ENCODE measurements at regions not wholly inside any gene's neighbourhood (a gene's known extent, or its start where the extent isn't known, plus 50 kb on each side); places are given as distances from the start of the nearest gene placed in this dataset.

DNA sequence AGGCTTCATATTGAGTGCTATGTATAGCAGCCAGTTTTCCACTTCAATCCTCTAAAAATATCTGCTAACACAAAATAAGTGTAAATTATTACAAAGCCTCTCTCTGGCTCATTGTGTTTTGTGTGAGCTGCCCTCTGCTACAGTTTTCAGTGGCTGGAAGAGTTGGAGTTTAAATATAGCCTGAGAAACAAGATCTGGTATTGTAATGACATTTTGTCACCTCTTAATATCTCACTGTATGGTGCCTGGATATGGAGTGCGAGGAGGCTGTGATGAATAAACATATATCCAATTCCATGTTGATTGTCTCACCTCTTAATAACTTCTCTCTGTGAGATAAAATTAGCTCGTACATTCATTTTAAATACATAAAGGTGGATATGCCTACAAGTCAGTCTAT is 269.7 kb downstream of the FLRT2 start:
- Histone ChIP-seq H3K9me3 (replicated peaks; ENCODE audit: control insufficient read depth, insufficient read depth, low read length) (no peaks in the 10 kb centered on the region), H2AFZ (ENCODE audit: control insufficient read depth, low read depth, low read length) (no peak overlapping the region), H4K20me1 (ENCODE audit: control insufficient read depth, insufficient read depth) (no peaks in the 10 kb centered on the region), H3K4me1 (ENCODE audit: control insufficient read depth, insufficient read depth, low read length) (no peaks in the 10 kb centered on the region), H3K4me3 (no peak overlapping the region), H3K36me3 (ENCODE audit: control insufficient read depth in 2 of 2, insufficient read depth in 2 of 2, low read length in 1 of 2) (no peaks in the 10 kb centered on the region), H3K9ac (ENCODE audit: control insufficient read depth, insufficient read depth, low read length) (no peak overlapping the region), H3K27me3 (replicated peaks in 1 of 2; ENCODE audit: control insufficient read depth in 2 of 2, insufficient read depth in 2 of 2, low read length in 1 of 2) (no peaks in the 10 kb centered on the region), H3K79me2 (ENCODE audit: control insufficient read depth, insufficient read depth, low read length) (no peaks in the 10 kb centered on the region), H3K27ac (ENCODE audit: control insufficient read depth, insufficient read depth) (no peak overlapping the region), H3K4me2 (ENCODE audit: control insufficient read depth, insufficient read depth) (no peak overlapping the region)
- in situ Hi-C loops (cut with MboI) (no loop called here), intact Hi-C loops (cut with micrococcal nuclease; ENCODE audit: unreplicated experiment) (no loop called here)
- POLR2A ChIA-PET: no interaction called here
- FAIRE-seq (no peak), DNase-seq (ENCODE audit: low read depth, low spot score) (no peak), ATAC-seq (no peak)
- TF ChIP-seq, protein P1, sequence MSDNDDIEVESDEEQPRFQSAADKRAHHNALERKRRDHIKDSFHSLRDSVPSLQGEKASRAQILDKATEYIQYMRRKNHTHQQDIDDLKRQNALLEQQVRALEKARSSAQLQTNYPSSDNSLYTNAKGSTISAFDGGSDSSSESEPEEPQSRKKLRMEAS (IDR thresholded peaks at IDR 0.05; ENCODE audit: low read depth, low read length): no peak
- TF ChIP-seq, protein P2, sequence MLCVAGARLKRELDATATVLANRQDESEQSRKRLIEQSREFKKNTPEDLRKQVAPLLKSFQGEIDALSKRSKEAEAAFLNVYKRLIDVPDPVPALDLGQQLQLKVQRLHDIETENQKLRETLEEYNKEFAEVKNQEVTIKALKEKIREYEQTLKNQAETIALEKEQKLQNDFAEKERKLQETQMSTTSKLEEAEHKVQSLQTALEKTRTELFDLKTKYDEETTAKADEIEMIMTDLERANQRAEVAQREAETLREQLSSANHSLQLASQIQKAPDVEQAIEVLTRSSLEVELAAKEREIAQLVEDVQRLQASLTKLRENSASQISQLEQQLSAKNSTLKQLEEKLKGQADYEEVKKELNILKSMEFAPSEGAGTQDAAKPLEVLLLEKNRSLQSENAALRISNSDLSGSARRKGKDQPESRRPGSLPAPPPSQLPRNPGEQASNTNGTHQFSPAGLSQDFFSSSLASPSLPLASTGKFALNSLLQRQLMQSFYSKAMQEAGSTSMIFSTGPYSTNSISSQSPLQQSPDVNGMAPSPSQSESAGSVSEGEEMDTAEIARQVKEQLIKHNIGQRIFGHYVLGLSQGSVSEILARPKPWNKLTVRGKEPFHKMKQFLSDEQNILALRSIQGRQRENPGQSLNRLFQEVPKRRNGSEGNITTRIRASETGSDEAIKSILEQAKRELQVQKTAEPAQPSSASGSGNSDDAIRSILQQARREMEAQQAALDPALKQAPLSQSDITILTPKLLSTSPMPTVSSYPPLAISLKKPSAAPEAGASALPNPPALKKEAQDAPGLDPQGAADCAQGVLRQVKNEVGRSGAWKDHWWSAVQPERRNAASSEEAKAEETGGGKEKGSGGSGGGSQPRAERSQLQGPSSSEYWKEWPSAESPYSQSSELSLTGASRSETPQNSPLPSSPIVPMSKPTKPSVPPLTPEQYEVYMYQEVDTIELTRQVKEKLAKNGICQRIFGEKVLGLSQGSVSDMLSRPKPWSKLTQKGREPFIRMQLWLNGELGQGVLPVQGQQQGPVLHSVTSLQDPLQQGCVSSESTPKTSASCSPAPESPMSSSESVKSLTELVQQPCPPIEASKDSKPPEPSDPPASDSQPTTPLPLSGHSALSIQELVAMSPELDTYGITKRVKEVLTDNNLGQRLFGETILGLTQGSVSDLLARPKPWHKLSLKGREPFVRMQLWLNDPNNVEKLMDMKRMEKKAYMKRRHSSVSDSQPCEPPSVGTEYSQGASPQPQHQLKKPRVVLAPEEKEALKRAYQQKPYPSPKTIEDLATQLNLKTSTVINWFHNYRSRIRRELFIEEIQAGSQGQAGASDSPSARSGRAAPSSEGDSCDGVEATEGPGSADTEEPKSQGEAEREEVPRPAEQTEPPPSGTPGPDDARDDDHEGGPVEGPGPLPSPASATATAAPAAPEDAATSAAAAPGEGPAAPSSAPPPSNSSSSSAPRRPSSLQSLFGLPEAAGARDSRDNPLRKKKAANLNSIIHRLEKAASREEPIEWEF (IDR thresholded peaks at IDR 0.05; ENCODE audit: insufficient replicate concordance, low read depth, low read length): no peak
- TF ChIP-seq YY1 (IDR thresholded peaks at IDR 0.05; ENCODE audit: low read depth, low read length) (no peak), BRCA1 (IDR thresholded peaks at IDR 0.05; ENCODE audit: low read depth, low read length) (no peak), NBN (IDR thresholded peaks at IDR 0.05) (no peak), TCF3 (IDR thresholded peaks at IDR 0.05; ENCODE audit: borderline replicate concordance, insufficient read depth, low read depth, low read length) (no peak), RBBP5 (conservative IDR thresholded peaks at IDR 0.05) (no peak), ZNF217 (IDR thresholded peaks at IDR 0.05) (no peak), CBX5 (IDR thresholded peaks at IDR 0.05; ENCODE audit: low read depth) (no peak), KLF5 (IDR thresholded peaks at IDR 0.05; ENCODE audit: partially characterized antibody) (no peak)
- TF ChIP-seq, protein P3, sequence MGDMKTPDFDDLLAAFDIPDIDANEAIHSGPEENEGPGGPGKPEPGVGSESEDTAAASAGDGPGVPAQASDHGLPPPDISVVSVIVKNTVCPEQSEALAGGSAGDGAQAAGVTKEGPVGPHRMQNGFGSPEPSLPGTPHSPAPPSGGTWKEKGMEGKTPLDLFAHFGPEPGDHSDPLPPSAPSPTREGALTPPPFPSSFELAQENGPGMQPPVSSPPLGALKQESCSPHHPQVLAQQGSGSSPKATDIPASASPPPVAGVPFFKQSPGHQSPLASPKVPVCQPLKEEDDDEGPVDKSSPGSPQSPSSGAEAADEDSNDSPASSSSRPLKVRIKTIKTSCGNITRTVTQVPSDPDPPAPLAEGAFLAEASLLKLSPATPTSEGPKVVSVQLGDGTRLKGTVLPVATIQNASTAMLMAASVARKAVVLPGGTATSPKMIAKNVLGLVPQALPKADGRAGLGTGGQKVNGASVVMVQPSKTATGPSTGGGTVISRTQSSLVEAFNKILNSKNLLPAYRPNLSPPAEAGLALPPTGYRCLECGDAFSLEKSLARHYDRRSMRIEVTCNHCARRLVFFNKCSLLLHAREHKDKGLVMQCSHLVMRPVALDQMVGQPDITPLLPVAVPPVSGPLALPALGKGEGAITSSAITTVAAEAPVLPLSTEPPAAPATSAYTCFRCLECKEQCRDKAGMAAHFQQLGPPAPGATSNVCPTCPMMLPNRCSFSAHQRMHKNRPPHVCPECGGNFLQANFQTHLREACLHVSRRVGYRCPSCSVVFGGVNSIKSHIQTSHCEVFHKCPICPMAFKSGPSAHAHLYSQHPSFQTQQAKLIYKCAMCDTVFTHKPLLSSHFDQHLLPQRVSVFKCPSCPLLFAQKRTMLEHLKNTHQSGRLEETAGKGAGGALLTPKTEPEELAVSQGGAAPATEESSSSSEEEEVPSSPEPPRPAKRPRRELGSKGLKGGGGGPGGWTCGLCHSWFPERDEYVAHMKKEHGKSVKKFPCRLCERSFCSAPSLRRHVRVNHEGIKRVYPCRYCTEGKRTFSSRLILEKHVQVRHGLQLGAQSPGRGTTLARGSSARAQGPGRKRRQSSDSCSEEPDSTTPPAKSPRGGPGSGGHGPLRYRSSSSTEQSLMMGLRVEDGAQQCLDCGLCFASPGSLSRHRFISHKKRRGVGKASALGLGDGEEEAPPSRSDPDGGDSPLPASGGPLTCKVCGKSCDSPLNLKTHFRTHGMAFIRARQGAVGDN (IDR thresholded peaks at IDR 0.05): no peak
- TF ChIP-seq, protein P4, sequence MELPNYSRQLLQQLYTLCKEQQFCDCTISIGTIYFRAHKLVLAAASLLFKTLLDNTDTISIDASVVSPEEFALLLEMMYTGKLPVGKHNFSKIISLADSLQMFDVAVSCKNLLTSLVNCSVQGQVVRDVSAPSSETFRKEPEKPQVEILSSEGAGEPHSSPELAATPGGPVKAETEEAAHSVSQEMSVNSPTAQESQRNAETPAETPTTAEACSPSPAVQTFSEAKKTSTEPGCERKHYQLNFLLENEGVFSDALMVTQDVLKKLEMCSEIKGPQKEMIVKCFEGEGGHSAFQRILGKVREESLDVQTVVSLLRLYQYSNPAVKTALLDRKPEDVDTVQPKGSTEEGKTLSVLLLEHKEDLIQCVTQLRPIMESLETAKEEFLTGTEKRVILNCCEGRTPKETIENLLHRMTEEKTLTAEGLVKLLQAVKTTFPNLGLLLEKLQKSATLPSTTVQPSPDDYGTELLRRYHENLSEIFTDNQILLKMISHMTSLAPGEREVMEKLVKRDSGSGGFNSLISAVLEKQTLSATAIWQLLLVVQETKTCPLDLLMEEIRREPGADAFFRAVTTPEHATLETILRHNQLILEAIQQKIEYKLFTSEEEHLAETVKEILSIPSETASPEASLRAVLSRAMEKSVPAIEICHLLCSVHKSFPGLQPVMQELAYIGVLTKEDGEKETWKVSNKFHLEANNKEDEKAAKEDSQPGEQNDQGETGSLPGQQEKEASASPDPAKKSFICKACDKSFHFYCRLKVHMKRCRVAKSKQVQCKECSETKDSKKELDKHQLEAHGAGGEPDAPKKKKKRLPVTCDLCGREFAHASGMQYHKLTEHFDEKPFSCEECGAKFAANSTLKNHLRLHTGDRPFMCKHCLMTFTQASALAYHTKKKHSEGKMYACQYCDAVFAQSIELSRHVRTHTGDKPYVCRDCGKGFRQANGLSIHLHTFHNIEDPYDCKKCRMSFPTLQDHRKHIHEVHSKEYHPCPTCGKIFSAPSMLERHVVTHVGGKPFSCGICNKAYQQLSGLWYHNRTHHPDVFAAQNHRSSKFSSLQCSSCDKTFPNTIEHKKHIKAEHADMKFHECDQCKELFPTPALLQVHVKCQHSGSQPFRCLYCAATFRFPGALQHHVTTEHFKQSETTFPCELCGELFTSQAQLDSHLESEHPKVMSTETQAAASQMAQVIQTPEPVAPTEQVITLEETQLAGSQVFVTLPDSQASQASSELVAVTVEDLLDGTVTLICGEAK (IDR thresholded peaks at IDR 0.05; ENCODE audit: borderline replicate concordance): no peak
- 15% methylated on average over 2 of the region's 2 CpGs for WGBS (ENCODE audit: insufficient coverage, insufficient replicate concordance, low lambda C conversion rate, missing lambda C conversion rate)
- SMC1A ChIA-PET (ENCODE audit: uncharacterized antibody, unreplicated experiment): interaction anchor here (0.6 kb wide), 1 partner anchor 11 kb away, joined by 3 read pairs; no protein-coding TSS in a partner anchor
- CTCF ChIA-PET: interaction anchor here (1.0 to 1.4 kb wide), 2 partner anchors 10 to 237 kb away, joined by 3 to 4 read pairs; no protein-coding TSS in a partner anchor
- RAD21 ChIA-PET (ENCODE audit: unreplicated experiment): no interaction called here
- BruUV-seq (replicated peaks): no TSS peak
